ENCODE measurements at regions not wholly inside any gene's neighbourhood (a gene's known extent, or its start where the extent isn't known, plus 50 kb on each side); places are given as distances from the start of the nearest gene placed in this dataset.

GRCh38 chr5:15263406-15263805 is 236.6 kb upstream of the FBXL7 start:
- DNase-seq (ENCODE audit: low spot score) = no peak

- DNase-seq (ENCODE audit: low spot score) = peak; percentile 78
Measured at GRCh38 chr5:15261269-15261995, 238.5 kb upstream of the FBXL7 start.

GRCh38 chr5:15260356-15261268 is 239.4 kb upstream of the FBXL7 start:
- DNase-seq (ENCODE audit: low spot score) = peak; percentile 64

- no peak for DNase-seq (ENCODE audit: low spot score)
Measured at GRCh38 chr5:15256485-15256884, 243.5 kb upstream of the FBXL7 start.

- no peak for DNase-seq (ENCODE audit: low spot score)
Measured at GRCh38 chr5:15255576-15255975, 244.4 kb upstream of the FBXL7 start.

- peak; percentile 69 for DNase-seq (ENCODE audit: low spot score)
Measured at GRCh38 chr5:15254607-15255006, 245.4 kb upstream of the FBXL7 start.

GRCh38 chr5:15252331-15252730 is 247.6 kb upstream of the FBXL7 start:
- DNase-seq (ENCODE audit: low spot score) = no peak

GRCh38 chr5:15249152-15249551 is 250.8 kb upstream of the FBXL7 start:
- DNase-seq (ENCODE audit: low spot score) = no peak

GRCh38 chr5:15248731-15249130 is 251.2 kb upstream of the FBXL7 start:
- DNase-seq (ENCODE audit: low spot score) = no peak

GRCh38 chr5:15245913-15246312 is 254.1 kb upstream of the FBXL7 start:
- DNase-seq (ENCODE audit: low spot score) = no peak

- DNase-seq (ENCODE audit: low spot score) = no peak
Measured at GRCh38 chr5:15243301-15244020, 256.5 kb upstream of the FBXL7 start.

- no peak for DNase-seq (ENCODE audit: low spot score)
Measured at GRCh38 chr5:15241216-15241821, 258.7 kb upstream of the FBXL7 start.

- no peak for DNase-seq (ENCODE audit: low spot score)
Measured at GRCh38 chr5:15238006-15238405, 262.0 kb upstream of the FBXL7 start.

GRCh38 chr5:15236911-15237508 is 263.0 kb upstream of the FBXL7 start:
- DNase-seq (ENCODE audit: low spot score) = no peak

- DNase-seq (ENCODE audit: low spot score) = no peak
Measured at GRCh38 chr5:15234911-15235310, 265.1 kb upstream of the FBXL7 start.

- DNase-seq (ENCODE audit: low spot score) = no peak
Measured at GRCh38 chr5:15234366-15234765, 265.6 kb upstream of the FBXL7 start.

- DNase-seq (ENCODE audit: low spot score) = no peak
Measured at GRCh38 chr5:15233566-15233965, 266.4 kb upstream of the FBXL7 start.

- DNase-seq (ENCODE audit: low spot score) = no peak
Measured at GRCh38 chr5:15222156-15222555, 277.8 kb upstream of the FBXL7 start.

GRCh38 chr5:15220642-15221173 is 279.3 kb upstream of the FBXL7 start:
- DNase-seq (ENCODE audit: low spot score) = no peak

- peak; percentile 43 for DNase-seq (ENCODE audit: low spot score)
Measured at GRCh38 chr5:15215056-15215455, 284.9 kb upstream of the FBXL7 start.

- DNase-seq (ENCODE audit: low spot score) = no peak
Measured at GRCh38 chr5:15214010-15214409, 286.0 kb upstream of the FBXL7 start.

Data from umbilical cord (tissue), 1 donor.